Dermis microvascular lymphatic vessel endothelial cell (primary cell): ENCODE measurements at regions not wholly inside any gene's neighbourhood (a gene's known extent, or its start where the extent isn't known, plus 50 kb on each side); places are given as distances from the start of the nearest gene placed in this dataset.
A peak's percentile ranks its signal among the peaks of the same experiment; 100 is the strongest.

Source experiments
- DNase-seq, 2 donors: peaks; one replicate each; pipeline versions ENCODE4 v3.0.0 to v3.0.0-alpha.2; 2010; ENCODE audit warnings: low read depth in 2 of 2

GRCh38 chr12:91601054-91601453, 418.4 kb upstream of the DCN start:
- no peak for DNase-seq

- no peak for DNase-seq
These were observed 412.1 kb upstream of the DCN start for GRCh38 chr12:91594715-91595114.

- DNase-seq = no peak
These were observed 409.0 kb upstream of the DCN start for GRCh38 chr12:91591639-91591987.

- no peak for DNase-seq
These were observed 408.5 kb upstream of the DCN start for GRCh38 chr12:91590966-91591638.

GRCh38 chr12:91588874-91589454, 406.3 kb upstream of the DCN start:
- peak in 1 of 2 donors; percentile 4 for DNase-seq

- no peak for DNase-seq
These were observed 403.4 kb upstream of the DCN start for GRCh38 chr12:91586015-91586414.

GRCh38 chr12:91582811-91583210, 400.2 kb upstream of the DCN start:
- no peak for DNase-seq

- no peak for DNase-seq
These were observed 397.1 kb upstream of the DCN start for GRCh38 chr12:91579516-91580263.

GRCh38 chr12:91577586-91578539, 395.2 kb upstream of the DCN start:
- peak; percentile 24 to 34 for DNase-seq

GRCh38 chr12:91576432-91576831, 393.8 kb upstream of the DCN start:
- DNase-seq = no peak

- no peak for DNase-seq
These were observed 393.0 kb upstream of the DCN start for GRCh38 chr12:91575630-91576029.

GRCh38 chr12:91574975-91575374, 392.4 kb upstream of the DCN start:
- DNase-seq = no peak

GRCh38 chr12:91574391-91574790, 391.8 kb upstream of the DCN start:
- DNase-seq = no peak

GRCh38 chr12:91572869-91573268, 390.3 kb upstream of the DCN start:
- DNase-seq = no peak

- DNase-seq = no peak
These were observed 384.5 kb upstream of the DCN start for GRCh38 chr12:91567100-91567485.

- no peak for DNase-seq
These were observed 383.9 kb upstream of the DCN start for GRCh38 chr12:91566328-91567099.

- no peak for DNase-seq
These were observed 383.2 kb upstream of the DCN start for GRCh38 chr12:91565846-91566245.

GRCh38 chr12:91565246-91565645, 382.6 kb upstream of the DCN start:
- DNase-seq = no peak

GRCh38 chr12:91563011-91563765, 380.6 kb upstream of the DCN start:
- no peak for DNase-seq

- no peak for DNase-seq
These were observed 379.9 kb upstream of the DCN start for GRCh38 chr12:91562476-91562875.
